ENCODE measurements at regions not wholly inside any gene's neighbourhood (a gene's known extent, or its start where the extent isn't known, plus 50 kb on each side); places are given as distances from the start of the nearest gene placed in this dataset.

DNA sequence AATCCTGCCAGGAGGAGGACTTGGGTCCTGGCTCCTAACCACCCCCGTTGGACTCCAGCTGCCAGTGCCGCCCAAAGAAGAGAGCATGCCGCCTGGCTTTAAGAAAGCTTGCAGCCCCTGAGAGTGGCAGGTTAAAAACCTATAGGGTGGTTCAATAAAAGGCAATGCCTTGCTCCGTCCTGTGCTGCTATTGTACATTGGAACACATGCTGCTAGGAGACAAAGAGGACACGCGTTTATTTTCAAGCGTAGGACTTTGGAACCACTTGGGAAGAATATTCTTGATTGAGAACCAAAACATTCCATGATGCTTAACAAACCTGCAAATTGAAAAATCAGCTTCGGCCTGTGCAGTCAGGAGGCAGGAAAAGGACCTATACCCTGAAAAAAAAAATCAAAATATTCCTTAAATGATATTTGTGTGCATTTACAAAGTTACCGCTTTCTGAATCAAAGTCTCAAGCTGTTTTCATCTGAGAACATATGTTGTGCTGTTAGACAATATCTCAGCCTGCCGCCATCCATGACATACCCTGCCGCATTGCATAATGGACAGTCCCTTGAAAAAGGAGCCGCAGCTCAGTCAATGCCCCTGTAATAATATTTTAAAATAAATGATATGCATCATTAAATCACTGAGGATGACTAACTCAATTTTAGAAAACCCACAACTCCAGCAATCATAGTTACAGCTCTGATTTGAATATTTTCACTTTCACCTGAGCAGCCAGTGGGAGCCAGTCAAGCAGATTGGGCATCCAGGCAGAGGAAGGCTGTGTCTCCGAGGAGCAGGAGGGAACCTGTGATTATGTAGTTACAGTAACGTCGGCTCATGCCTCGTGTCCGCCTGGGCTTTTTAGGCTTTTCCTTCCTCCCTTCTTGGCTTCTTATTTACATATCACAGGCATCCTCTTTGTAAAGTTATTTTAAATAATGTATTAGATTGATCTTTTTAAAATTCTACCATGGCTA, 805.6 kb upstream of the FANCL start:
- Histone ChIP-seq H3K4me3 (no peak overlapping the region), H3K27ac (no peak overlapping the region), H3K27me3 (no peaks in the 10 kb centered on the region), H3K4me1 (no peaks in the 10 kb centered on the region), H3K9me3 (no peaks in the 10 kb centered on the region), H3K36me3 (no peaks in the 10 kb centered on the region)
- intact Hi-C loops (cut with DNase I; ENCODE audit: low total_unique reads): no loop called here
- TF ChIP-seq, protein P1, sequence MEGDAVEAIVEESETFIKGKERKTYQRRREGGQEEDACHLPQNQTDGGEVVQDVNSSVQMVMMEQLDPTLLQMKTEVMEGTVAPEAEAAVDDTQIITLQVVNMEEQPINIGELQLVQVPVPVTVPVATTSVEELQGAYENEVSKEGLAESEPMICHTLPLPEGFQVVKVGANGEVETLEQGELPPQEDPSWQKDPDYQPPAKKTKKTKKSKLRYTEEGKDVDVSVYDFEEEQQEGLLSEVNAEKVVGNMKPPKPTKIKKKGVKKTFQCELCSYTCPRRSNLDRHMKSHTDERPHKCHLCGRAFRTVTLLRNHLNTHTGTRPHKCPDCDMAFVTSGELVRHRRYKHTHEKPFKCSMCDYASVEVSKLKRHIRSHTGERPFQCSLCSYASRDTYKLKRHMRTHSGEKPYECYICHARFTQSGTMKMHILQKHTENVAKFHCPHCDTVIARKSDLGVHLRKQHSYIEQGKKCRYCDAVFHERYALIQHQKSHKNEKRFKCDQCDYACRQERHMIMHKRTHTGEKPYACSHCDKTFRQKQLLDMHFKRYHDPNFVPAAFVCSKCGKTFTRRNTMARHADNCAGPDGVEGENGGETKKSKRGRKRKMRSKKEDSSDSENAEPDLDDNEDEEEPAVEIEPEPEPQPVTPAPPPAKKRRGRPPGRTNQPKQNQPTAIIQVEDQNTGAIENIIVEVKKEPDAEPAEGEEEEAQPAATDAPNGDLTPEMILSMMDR (IDR thresholded peaks at IDR 0.05): no peak
- no peak for TF ChIP-seq POLR2AphosphoS5 (IDR thresholded peaks at IDR 0.05)
- TF ChIP-seq POLR2A (IDR thresholded peaks at IDR 0.05): no peak
- DNase-seq (ENCODE audit: low spot score in 2 of 2): no peak

DNA sequence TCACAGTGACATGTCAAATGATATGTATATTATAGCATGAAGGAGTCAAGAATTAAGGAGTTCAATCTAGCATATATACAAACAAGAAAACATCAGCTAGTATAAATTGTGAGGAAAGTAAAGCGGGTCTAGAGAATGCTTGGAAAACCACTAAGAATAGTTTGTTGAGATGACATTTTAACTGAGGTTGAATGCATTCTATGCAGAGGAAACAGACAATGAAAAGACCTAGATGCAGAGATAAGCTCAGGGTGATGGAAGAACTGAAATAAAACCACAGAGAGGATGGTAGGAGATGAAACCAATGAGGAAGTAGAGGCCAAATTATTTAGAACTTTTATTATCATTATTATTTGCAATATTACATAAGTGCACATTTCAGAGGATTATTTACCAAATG, 803.6 kb upstream of the FANCL start:
- H3K27me3 ChIP-seq: no peaks in the 10 kb centered on the region
- H3K4me1 ChIP-seq: no peaks in the 10 kb centered on the region
- TF ChIP-seq POLR2A (IDR thresholded peaks at IDR 0.05): no peak
- TF ChIP-seq, protein P1 (IDR thresholded peaks at IDR 0.05): no peak
- no peak for TF ChIP-seq POLR2AphosphoS5 (IDR thresholded peaks at IDR 0.05)
- DNase-seq (ENCODE audit: low spot score in 2 of 2): no peak
- intact Hi-C loops (cut with DNase I; ENCODE audit: low total_unique reads): no loop called here
- no peak overlapping the region for H3K4me3 ChIP-seq
- no peak overlapping the region for H3K27ac ChIP-seq
- H3K9me3 ChIP-seq: no peaks in the 10 kb centered on the region
- H3K36me3 ChIP-seq: no peaks in the 10 kb centered on the region

DNA sequence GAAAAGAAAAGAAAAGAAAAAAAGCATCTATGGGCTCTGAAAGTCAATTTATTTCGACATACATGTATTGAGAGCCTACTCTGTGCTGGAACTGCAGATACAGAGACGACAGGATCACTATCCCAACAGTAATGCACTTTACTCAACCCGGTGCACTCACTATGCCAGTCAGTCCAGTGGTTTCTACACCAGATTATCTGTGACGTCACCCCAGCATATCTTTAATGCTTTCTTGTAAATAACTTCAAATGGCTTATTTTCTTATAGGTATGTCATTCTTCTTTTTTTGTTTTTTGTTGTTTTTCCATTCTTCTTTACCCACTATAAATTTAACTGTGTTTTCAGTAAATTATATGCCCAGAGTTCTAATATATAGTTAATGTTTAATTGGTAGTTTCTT, 800.0 kb upstream of the FANCL start:
- H3K27me3 ChIP-seq: no peaks in the 10 kb centered on the region
- H3K27ac ChIP-seq: no peak overlapping the region
- H3K4me1 ChIP-seq: no peaks in the 10 kb centered on the region
- TF ChIP-seq POLR2A (IDR thresholded peaks at IDR 0.05) (no peak), POLR2AphosphoS5 (IDR thresholded peaks at IDR 0.05) (no peak)
- TF ChIP-seq, protein P1 (IDR thresholded peaks at IDR 0.05): no peak
- DNase-seq (ENCODE audit: low spot score in 2 of 2): no peak
- H3K9me3 ChIP-seq: no peaks in the 10 kb centered on the region
- H3K4me3 ChIP-seq: no peak overlapping the region
- intact Hi-C loops (cut with DNase I; ENCODE audit: low total_unique reads): no loop called here
- no peaks in the 10 kb centered on the region for H3K36me3 ChIP-seq

DNA sequence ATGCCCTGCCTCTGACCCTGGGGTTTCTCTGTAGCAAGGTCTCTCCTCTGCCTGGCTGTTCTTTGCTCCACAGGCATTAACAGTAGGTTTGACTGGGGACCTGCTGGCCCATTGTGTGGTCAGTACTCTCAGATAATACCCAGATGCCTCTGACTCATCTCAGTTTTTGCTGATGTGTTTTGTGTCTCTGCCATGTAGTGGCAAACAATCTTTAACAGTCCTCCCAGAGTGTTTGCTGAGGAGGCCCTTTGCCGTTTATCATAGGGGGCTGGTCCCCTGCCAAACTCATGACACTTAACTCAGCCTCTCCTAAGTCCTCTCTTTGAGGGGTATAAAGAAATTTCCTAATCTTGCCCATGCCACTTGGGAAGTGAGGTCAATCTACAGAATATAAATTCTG, 793.7 kb upstream of the FANCL start:
- no peak for DNase-seq (ENCODE audit: low spot score in 2 of 2)
- intact Hi-C loops (cut with DNase I; ENCODE audit: low total_unique reads): no loop called here

DNA sequence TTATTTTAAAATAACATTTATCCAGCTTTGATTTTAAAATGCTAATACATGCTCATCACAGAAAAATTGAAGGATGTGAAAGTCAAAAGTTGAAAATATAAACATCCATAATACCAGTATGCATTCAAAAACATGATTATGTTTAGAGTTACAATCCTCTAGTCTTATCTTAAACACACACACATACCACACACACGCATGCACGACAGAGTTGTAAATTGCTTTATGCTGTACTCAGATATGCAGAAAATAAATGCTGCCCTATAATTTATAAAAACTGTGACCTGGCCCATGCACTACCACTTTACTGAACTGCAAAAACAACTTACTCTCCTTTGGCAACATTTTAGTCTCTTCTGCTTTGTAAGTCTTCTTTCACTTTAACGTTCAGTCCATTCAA, 793.0 kb upstream of the FANCL start:
- Histone ChIP-seq H3K9me3 (no peaks in the 10 kb centered on the region), H3K36me3 (no peaks in the 10 kb centered on the region), H3K4me3 (no peak overlapping the region), H3K4me1 (no peaks in the 10 kb centered on the region), H3K27ac (no peak overlapping the region), H3K27me3 (no peaks in the 10 kb centered on the region)
- TF ChIP-seq, protein P1 (IDR thresholded peaks at IDR 0.05): no peak
- TF ChIP-seq POLR2AphosphoS5 (IDR thresholded peaks at IDR 0.05) (no peak), POLR2A (IDR thresholded peaks at IDR 0.05) (no peak)
- intact Hi-C loops (cut with DNase I; ENCODE audit: low total_unique reads): no loop called here
- DNase-seq (ENCODE audit: low spot score in 2 of 2): no peak

More for the DNA sequence above, 793.7 kb upstream of the FANCL start:
- TF ChIP-seq POLR2AphosphoS5 (IDR thresholded peaks at IDR 0.05) (no peak), POLR2A (IDR thresholded peaks at IDR 0.05) (no peak)
- TF ChIP-seq, protein P1 (IDR thresholded peaks at IDR 0.05): no peak
- Histone ChIP-seq H3K4me1 (no peaks in the 10 kb centered on the region), H3K36me3 (no peaks in the 10 kb centered on the region), H3K27me3 (no peaks in the 10 kb centered on the region), H3K27ac (no peak overlapping the region), H3K4me3 (no peak overlapping the region), H3K9me3 (no peaks in the 10 kb centered on the region)
